ENCODE measurements at regions not wholly inside any gene's neighbourhood (a gene's known extent, or its start where the extent isn't known, plus 50 kb on each side); places are given as distances from the start of the nearest gene placed in this dataset.

GRCh38 chr5:26014206-26014605, 1024.2 kb downstream of the CDH9 start:
- Histone ChIP-seq H3K4me3 (ENCODE audit: insufficient read depth, low read depth, low read length) (no peak overlapping the region), H2AFZ (replicated peaks; ENCODE audit: low read length, poor library complexity) (no peak overlapping the region), H3K14ac (replicated peaks; ENCODE audit: low read depth, low read length) (no peak overlapping the region), H2AK9ac (replicated peaks; ENCODE audit: low read depth, low read length, poor library complexity) (no peak overlapping the region), H3K4me2 (ENCODE audit: low read depth, low read length) (no peak overlapping the region), H2BK15ac (ENCODE audit: low read depth, low read length) (no peak overlapping the region), H3K36me3 (ENCODE audit: control insufficient read depth, insufficient read depth, low read length) (no peaks in the 10 kb centered on the region), H4K91ac (ENCODE audit: insufficient read depth, low read depth, low read length) (no peak overlapping the region), H3K27ac (ENCODE audit: insufficient read depth, low read length) (no peak overlapping the region), H3K56ac (ENCODE audit: extremely low read depth, insufficient read depth, low read length) (no peak overlapping the region), H3K4me1 (ENCODE audit: control insufficient read depth, insufficient read depth, low read length) (no peaks in the 10 kb centered on the region), H3K9me3 (ENCODE audit: control insufficient read depth, insufficient read depth, low read length) (0 out of 2 replicates have a peak, but pooled peaks cover 2% of the 10 kb centered on the region), H2AK5ac (ENCODE audit: low read depth, low read length) (no peak overlapping the region), H3K9ac (ENCODE audit: low read depth, low read length) (no peak overlapping the region), H3K9me1 (ENCODE audit: insufficient read depth, low read length) (no peaks in the 10 kb centered on the region), H2BK120ac (ENCODE audit: low read depth, low read length) (no peak overlapping the region), H2BK5ac (ENCODE audit: low read depth, low read length, poor library complexity, severe bottlenecking) (no peak overlapping the region), H3K79me1 (ENCODE audit: low read depth in 1 of 2, low read length in 2 of 2) (no peaks in the 10 kb centered on the region), H4K20me1 (ENCODE audit: insufficient read depth, low read length) (no peaks in the 10 kb centered on the region), H3K23ac (ENCODE audit: low read depth, low read length) (no peak overlapping the region), H3K4ac (ENCODE audit: low read depth, low read length) (no peak overlapping the region), H3K27me3 (ENCODE audit: control insufficient read depth, insufficient read depth, low read length) (no peaks in the 10 kb centered on the region), H2BK20ac (ENCODE audit: low read depth, low read length) (no peak overlapping the region), H3K18ac (ENCODE audit: low read depth, low read length) (no peak overlapping the region), H4K8ac (ENCODE audit: low read depth in 2 of 2, low read length in 2 of 2) (no peak overlapping the region), H4K5ac (ENCODE audit: low read depth, low read length) (no peak overlapping the region)
- intact Hi-C loops (cut with micrococcal nuclease): no loop called here
- TF ChIP-seq NFE2L2 (IDR thresholded peaks at IDR 0.05; ENCODE audit: low read depth, low read length): no peak
- no peak for TF ChIP-seq CTCF (conservative IDR thresholded peaks at IDR 0.05; ENCODE audit: low read depth, low read length)
- TF ChIP-seq USF2 (IDR thresholded peaks at IDR 0.05; ENCODE audit: low read depth, low read length): no peak
- TF ChIP-seq BHLHE40 (IDR thresholded peaks at IDR 0.05; ENCODE audit: low read depth, low read length): no peak
- no peak for TF ChIP-seq MAFK (IDR thresholded peaks at IDR 0.05; ENCODE audit: low read depth, low read length)
- no peak for TF ChIP-seq RCOR1 (IDR thresholded peaks at IDR 0.05; ENCODE audit: insufficient replicate concordance, low read length)
- TF ChIP-seq MAZ (IDR thresholded peaks at IDR 0.05; ENCODE audit: borderline replicate concordance, low read depth, low read length): no peak
- dilution Hi-C loops (cut with HindIII; ENCODE audit: low sequenced_read_pairs, unreplicated experiment): no loop called here
- WGBS, 2 experiments (ENCODE audit: extremely low coverage in 2 of 2, insufficient read length in 1 of 2): no CpG with 5 or more reads among the region's 1 CpG
- no peak for ATAC-seq (ENCODE audit: low read depth)
- POLR2A ChIA-PET (ENCODE audit: unreplicated experiment): no interaction called here
- BruUV-seq (replicated peaks): no TSS peak
- DNase-seq: no peak
- in situ Hi-C loops (cut with MboI; ENCODE audit: low sequenced_read_pairs): no loop called here
- CTCF ChIA-PET: no interaction called here

Measured in IMR-90 (cell line).